Bronchial epithelial cell (primary cell): ENCODE measurements at regions not wholly inside any gene's neighbourhood (a gene's known extent, or its start where the extent isn't known, plus 50 kb on each side); places are given as distances from the start of the nearest gene placed in this dataset.
"Not testable (repeated sequence)": the region's sequence is repeated elsewhere in the genome, so short reads cannot be mapped to it uniquely, and the experiment has no call there.

Experiments used
- DNase-seq: peaks from one replicate; pipeline ENCODE4 v3.0.0-alpha.2; 2010; ENCODE audit warnings: low read depth
- FAIRE-seq: peaks from 2 replicates; lab custom pipeline; 2011; peaks lifted over from hg19 to GRCh38; lab: Jason Lieb, UNC
- H3K27me3 ChIP-seq: 2 replicates; pipeline ENCODE4 v1.5.1; 2011; ENCODE audit warnings: low read length; ENCODE audit not compliant: control insufficient read depth, insufficient read depth
- H3K36me3 ChIP-seq: 2 replicates; pipeline ENCODE4 v1.5.1; 2011; ENCODE audit warnings: low read length; ENCODE audit not compliant: control insufficient read depth, insufficient read depth
- H3K4me3 ChIP-seq: 2 replicates; pipeline ENCODE4 v1.5.1; 2011; ENCODE audit warnings: mild to moderate bottlenecking, low read depth, low read length, control low read depth
- CTCF ChIP-seq: IDR thresholded peaks from 2 replicates; pipeline ENCODE4 v1.5.1; 2011; ENCODE audit warnings: mild to moderate bottlenecking, moderate library complexity, low read length, control low read depth, inconsistent platforms; ENCODE audit not compliant: insufficient read depth, severe bottlenecking

DNA sequence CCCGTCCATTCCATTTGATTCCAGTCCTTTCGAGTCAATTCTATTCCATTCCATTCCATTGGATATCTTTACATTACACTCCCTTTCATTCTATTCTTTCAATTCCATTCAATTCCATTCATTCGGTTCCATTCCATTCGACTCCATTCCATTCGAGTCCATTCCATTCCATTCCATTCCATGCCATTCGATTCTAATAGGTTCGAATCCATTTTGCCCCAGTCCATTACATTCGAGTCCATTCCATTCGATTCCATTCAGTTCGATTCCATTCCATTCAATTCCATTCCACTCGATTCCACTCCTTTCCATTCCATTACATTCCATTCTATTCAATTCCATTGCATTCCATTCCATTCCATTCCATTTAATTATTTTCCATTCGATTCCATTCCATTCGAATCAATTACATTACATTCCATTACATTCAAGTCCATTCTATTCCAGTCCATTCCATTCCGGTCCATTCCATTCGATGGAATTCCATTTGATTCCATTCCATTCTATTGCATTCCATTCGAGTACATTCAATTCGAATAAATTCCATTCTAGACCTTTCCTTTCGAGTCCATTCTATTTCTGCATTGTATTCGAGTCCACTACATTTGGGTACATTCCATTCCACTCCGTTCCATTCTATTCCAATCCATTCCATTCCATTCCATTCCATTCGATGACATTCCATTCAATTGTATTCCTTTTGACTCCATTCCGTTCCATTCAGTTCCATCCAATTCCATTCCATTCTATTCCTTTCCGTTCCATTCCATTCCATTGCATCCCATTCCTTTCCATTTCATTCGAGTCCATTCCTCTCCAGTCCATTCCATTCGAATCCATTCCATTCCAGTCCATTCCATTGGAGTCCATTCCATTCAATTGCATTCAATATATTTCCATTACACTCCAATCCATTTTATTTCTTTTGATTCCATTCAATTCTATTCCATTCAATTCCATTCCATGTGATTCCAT is 2604.8 kb upstream of the TPTE start:
- FAIRE-seq (no peak), DNase-seq (no peak)
- TF ChIP-seq CTCF: no peak
- Histone ChIP-seq H3K36me3 (no peaks in the 10 kb centered on the region), H3K4me3 (no peak overlapping the region), H3K27me3 (no peaks in the 10 kb centered on the region)

- no peak for FAIRE-seq
- Histone ChIP-seq H3K4me3 (no peak overlapping the region), H3K27me3 (no peaks in the 10 kb centered on the region), H3K36me3 (no peaks in the 10 kb centered on the region)
- peak; percentile 32 for DNase-seq
- no peak for TF ChIP-seq CTCF
Measured at GRCh38 chr21:7917729-7918128, 2603.7 kb upstream of the TPTE start.

DNA sequence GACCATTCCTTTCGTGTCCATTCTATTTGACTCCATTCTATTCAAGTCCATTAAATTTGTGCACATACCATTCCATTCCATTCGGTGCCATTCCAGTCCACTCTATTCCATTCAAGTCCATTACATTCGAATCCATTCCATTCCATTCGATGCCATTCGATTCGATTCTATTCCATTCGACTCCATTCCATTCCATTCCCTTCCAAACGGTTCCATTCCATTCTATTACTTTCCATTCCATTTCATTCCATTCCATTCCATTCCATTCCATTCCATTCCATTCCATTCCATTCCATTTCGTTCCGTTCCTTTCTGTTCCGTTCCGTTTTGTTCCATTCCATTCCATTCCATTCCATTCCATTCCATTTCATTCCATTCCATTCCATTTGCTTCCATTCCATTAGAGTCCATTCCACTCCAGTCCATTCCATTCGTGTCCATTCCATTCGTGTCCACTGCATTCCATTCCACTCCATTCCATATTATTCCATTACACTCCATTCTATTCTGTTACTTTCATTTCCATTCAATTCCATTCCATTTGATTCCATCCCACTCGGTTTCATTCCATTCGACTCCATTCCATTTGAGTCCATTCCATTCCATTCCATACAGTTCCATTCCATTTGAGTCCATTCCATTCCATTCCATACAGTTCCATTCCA is 2595.3 kb upstream of the TPTE start:
- not testable (repeated sequence) for H3K27me3 ChIP-seq, DNase-seq, H3K4me3 ChIP-seq, H3K36me3 ChIP-seq, FAIRE-seq

DNA sequence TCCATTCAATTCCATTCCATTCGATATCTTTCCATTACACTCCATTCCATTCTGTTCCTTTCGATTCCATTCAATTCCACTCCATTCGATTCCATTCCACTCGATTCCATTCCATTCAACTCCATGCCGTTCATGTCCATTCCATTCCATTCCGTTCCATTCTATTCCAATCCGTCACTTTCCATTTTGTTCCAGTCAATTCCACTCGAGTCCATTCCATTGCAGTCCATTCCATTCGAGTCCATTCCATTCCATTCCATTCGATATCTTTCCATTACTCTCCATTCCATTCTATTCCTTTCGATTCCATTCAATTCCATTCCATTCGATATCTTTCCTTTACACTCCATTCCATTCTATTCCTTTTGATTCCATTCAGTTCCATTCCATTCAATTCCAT is 2592.9 kb upstream of the TPTE start:
- H3K36me3 ChIP-seq, FAIRE-seq, H3K27me3 ChIP-seq, H3K4me3 ChIP-seq, DNase-seq: not testable (repeated sequence)

GRCh38 chr21:7929586-7929985 is 2591.8 kb upstream of the TPTE start:
- not testable (repeated sequence) for H3K27me3 ChIP-seq, H3K4me3 ChIP-seq, DNase-seq, FAIRE-seq, H3K36me3 ChIP-seq

GRCh38 chr21:7930445-7930844 is 2590.9 kb upstream of the TPTE start:
- DNase-seq, FAIRE-seq, H3K4me3 ChIP-seq, H3K27me3 ChIP-seq, H3K36me3 ChIP-seq: not testable (repeated sequence)

DNA sequence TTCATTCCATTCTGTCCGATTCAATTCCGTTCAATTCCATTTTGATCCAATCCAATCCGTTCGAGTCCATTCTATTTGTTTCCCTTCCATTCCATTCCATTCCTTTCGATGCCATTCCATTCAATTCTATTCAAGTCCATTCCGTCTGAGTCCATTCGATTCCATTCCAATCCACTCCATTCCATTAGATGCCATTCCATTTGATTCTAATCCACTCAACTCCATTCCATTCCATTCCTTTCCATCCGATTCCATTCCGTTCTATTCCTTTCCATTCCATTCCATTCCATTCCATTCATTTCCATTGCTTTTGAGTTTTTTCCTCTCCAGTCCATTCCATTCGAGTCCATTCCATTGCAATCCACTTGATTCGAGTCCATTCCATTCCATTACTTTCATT is 2589.3 kb upstream of the TPTE start:
- not testable (repeated sequence) for DNase-seq, H3K36me3 ChIP-seq, H3K27me3 ChIP-seq, H3K4me3 ChIP-seq, FAIRE-seq

GRCh38 chr21:7932834-7933233 is 2588.5 kb upstream of the TPTE start:
- DNase-seq, FAIRE-seq: not testable (repeated sequence)

More at GRCh38 chr21:7932834-7933233, 2588.5 kb upstream of the TPTE start:
- not testable (repeated sequence) for H3K27me3 ChIP-seq, H3K36me3 ChIP-seq, H3K4me3 ChIP-seq
